ENCODE measurements at regions not wholly inside any gene's neighbourhood (a gene's known extent, or its start where the extent isn't known, plus 50 kb on each side); places are given as distances from the start of the nearest gene placed in this dataset.

DNA sequence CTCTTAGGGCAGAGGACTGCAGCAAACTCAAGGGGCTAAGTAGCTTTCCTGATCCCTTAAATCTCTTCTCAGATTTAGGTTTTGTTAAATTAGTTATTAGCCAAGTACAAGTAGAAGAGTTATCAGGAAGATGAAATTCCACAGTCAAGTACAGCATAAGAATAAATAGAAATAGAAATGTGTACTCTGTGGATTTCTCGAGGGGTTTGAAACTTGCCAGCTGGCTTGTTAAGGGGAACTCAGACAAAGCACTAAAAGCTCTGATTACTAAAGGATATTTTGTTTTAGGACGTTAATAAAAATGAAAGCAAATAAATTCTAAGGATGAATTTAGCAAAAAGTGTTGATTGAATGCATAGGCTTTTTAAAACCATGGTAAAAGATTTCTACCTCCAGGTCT lies 654.6 kb downstream of the RAPGEF2 start:
- Histone ChIP-seq H3K36me3 (ENCODE audit: control insufficient read depth in 2 of 2, insufficient read depth in 2 of 2, low read length in 2 of 2) (no peaks in the 10 kb centered on the region), H3K9me3 (ENCODE audit: control insufficient read depth in 2 of 2, low read length in 2 of 2) (no peaks in the 10 kb centered on the region), H3K27ac (ENCODE audit: low read depth in 2 of 2, low read length in 2 of 2) (no peak overlapping the region), H3K4me1 (ENCODE audit: control insufficient read depth in 2 of 2, insufficient read depth in 2 of 2, low read length in 2 of 2) (no peaks in the 10 kb centered on the region), H3K9ac (ENCODE audit: low read depth in 1 of 2, low read length in 2 of 2) (no peak overlapping the region), H3K4me3 (ENCODE audit: low read length in 2 of 2) (no peak overlapping the region), H3K27me3 (ENCODE audit: control insufficient read depth in 2 of 2, insufficient read depth in 2 of 2, low read length in 2 of 2) (no peaks in the 10 kb centered on the region)

GRCh38 chr4:159758061-159758460 lies 655.2 kb downstream of the RAPGEF2 start:
- no peaks in the 10 kb centered on the region for H3K27me3 ChIP-seq (ENCODE audit: control insufficient read depth in 2 of 2, insufficient read depth in 2 of 2, low read length in 2 of 2)
- no peak overlapping the region for H3K4me3 ChIP-seq (ENCODE audit: low read length in 2 of 2)
- H3K27ac ChIP-seq (ENCODE audit: low read depth in 2 of 2, low read length in 2 of 2) = no peak overlapping the region
- no peak overlapping the region for H3K9ac ChIP-seq (ENCODE audit: low read depth in 1 of 2, low read length in 2 of 2)
- no peaks in the 10 kb centered on the region for H3K9me3 ChIP-seq (ENCODE audit: control insufficient read depth in 2 of 2, low read length in 2 of 2)
- no peaks in the 10 kb centered on the region for H3K36me3 ChIP-seq (ENCODE audit: control insufficient read depth in 2 of 2, insufficient read depth in 2 of 2, low read length in 2 of 2)
- H3K4me1 ChIP-seq (ENCODE audit: control insufficient read depth in 2 of 2, insufficient read depth in 2 of 2, low read length in 2 of 2) = no peaks in the 10 kb centered on the region

DNA sequence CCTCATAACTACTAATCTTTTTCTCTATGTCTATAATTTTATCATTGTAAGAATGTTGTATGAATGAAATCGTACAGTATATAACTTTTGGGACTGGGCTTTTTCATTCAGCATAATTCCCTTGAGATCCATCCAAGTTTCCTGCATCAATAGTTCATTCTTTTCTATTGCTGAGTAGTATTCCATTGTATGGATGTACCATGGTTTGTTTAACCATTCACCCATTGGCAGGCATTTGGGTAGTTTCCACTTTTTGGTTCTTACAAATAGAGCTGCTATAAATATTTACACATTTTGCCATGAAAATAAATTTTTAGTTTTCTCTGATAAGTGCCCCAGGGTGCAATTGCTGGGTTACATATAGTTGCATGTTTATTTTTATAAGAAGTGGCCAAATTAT lies 659.8 kb downstream of the RAPGEF2 start:
- Histone ChIP-seq H3K27me3 (ENCODE audit: control insufficient read depth in 2 of 2, insufficient read depth in 2 of 2, low read length in 2 of 2) (no peaks in the 10 kb centered on the region), H3K9me3 (ENCODE audit: control insufficient read depth in 2 of 2, low read length in 2 of 2) (no peaks in the 10 kb centered on the region), H3K27ac (ENCODE audit: low read depth in 2 of 2, low read length in 2 of 2) (no peak overlapping the region), H3K4me1 (ENCODE audit: control insufficient read depth in 2 of 2, insufficient read depth in 2 of 2, low read length in 2 of 2) (no peaks in the 10 kb centered on the region), H3K36me3 (ENCODE audit: control insufficient read depth in 2 of 2, insufficient read depth in 2 of 2, low read length in 2 of 2) (no peaks in the 10 kb centered on the region), H3K9ac (ENCODE audit: low read depth in 1 of 2, low read length in 2 of 2) (no peak overlapping the region), H3K4me3 (ENCODE audit: low read length in 2 of 2) (no peak overlapping the region)

GRCh38 chr4:159764343-159764952 lies 661.6 kb downstream of the RAPGEF2 start:
- Histone ChIP-seq H3K9ac (ENCODE audit: low read depth in 1 of 2, low read length in 2 of 2) (no peak overlapping the region), H3K4me1 (ENCODE audit: control insufficient read depth in 2 of 2, insufficient read depth in 2 of 2, low read length in 2 of 2) (no peaks in the 10 kb centered on the region), H3K36me3 (ENCODE audit: control insufficient read depth in 2 of 2, insufficient read depth in 2 of 2, low read length in 2 of 2) (no peaks in the 10 kb centered on the region), H3K4me3 (ENCODE audit: low read length in 2 of 2) (no peak overlapping the region), H3K9me3 (ENCODE audit: control insufficient read depth in 2 of 2, low read length in 2 of 2) (no peaks in the 10 kb centered on the region), H3K27me3 (ENCODE audit: control insufficient read depth in 2 of 2, insufficient read depth in 2 of 2, low read length in 2 of 2) (no peaks in the 10 kb centered on the region), H3K27ac (ENCODE audit: low read depth in 2 of 2, low read length in 2 of 2) (no peak overlapping the region)

DNA sequence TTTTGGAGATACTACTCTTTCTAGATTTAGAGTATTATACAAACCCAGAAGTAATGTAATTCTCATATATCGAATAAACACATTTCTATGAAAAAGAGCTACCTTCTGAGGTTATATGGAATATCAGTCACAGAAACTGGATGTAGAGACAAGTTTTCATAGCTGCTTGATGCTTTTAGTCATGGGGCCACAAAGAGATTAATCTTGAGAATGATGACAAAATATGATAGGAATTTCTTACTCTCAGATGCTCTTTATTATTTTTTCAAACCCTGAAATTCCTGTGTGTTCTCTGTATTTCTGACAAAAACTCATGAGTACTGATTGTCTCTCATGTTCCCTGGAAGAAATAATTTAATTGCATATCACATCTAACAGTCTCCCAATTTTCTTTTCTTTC lies 662.5 kb downstream of the RAPGEF2 start:
- no peaks in the 10 kb centered on the region for H3K9me3 ChIP-seq (ENCODE audit: control insufficient read depth in 2 of 2, low read length in 2 of 2)
- H3K27ac ChIP-seq (ENCODE audit: low read depth in 2 of 2, low read length in 2 of 2) = no peak overlapping the region
- H3K9ac ChIP-seq (ENCODE audit: low read depth in 1 of 2, low read length in 2 of 2) = no peak overlapping the region
- H3K4me3 ChIP-seq (ENCODE audit: low read length in 2 of 2) = no peak overlapping the region
- H3K27me3 ChIP-seq (ENCODE audit: control insufficient read depth in 2 of 2, insufficient read depth in 2 of 2, low read length in 2 of 2) = no peaks in the 10 kb centered on the region
- H3K4me1 ChIP-seq (ENCODE audit: control insufficient read depth in 2 of 2, insufficient read depth in 2 of 2, low read length in 2 of 2) = no peaks in the 10 kb centered on the region
- H3K36me3 ChIP-seq (ENCODE audit: control insufficient read depth in 2 of 2, insufficient read depth in 2 of 2, low read length in 2 of 2) = no peaks in the 10 kb centered on the region

DNA sequence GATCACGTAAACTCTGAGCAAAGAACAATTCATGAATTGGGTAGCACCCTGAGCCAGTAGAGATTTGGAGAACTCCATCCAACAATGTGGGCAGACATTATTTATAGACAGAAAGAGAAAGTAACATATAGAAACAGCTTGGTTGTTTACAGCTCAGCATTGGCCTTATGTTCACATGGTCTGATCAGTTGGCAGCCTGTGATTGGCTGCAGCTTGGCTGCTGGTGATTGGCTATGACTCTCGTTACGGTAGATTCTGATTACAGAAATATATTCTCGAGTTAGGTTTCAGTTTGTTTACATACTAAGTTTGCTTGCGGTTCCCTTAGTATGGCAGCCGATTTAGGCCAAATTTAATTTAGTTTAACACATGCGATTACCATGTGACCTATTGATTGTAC lies 663.4 kb downstream of the RAPGEF2 start:
- no peaks in the 10 kb centered on the region for H3K27me3 ChIP-seq (ENCODE audit: control insufficient read depth in 2 of 2, insufficient read depth in 2 of 2, low read length in 2 of 2)
- H3K36me3 ChIP-seq (ENCODE audit: control insufficient read depth in 2 of 2, insufficient read depth in 2 of 2, low read length in 2 of 2) = no peaks in the 10 kb centered on the region
- H3K4me3 ChIP-seq (ENCODE audit: low read length in 2 of 2) = no peak overlapping the region
- H3K9me3 ChIP-seq (ENCODE audit: control insufficient read depth in 2 of 2, low read length in 2 of 2) = no peaks in the 10 kb centered on the region
- H3K27ac ChIP-seq (ENCODE audit: low read depth in 2 of 2, low read length in 2 of 2) = no peak overlapping the region
- no peaks in the 10 kb centered on the region for H3K4me1 ChIP-seq (ENCODE audit: control insufficient read depth in 2 of 2, insufficient read depth in 2 of 2, low read length in 2 of 2)
- H3K9ac ChIP-seq (ENCODE audit: low read depth in 1 of 2, low read length in 2 of 2) = no peak overlapping the region

DNA sequence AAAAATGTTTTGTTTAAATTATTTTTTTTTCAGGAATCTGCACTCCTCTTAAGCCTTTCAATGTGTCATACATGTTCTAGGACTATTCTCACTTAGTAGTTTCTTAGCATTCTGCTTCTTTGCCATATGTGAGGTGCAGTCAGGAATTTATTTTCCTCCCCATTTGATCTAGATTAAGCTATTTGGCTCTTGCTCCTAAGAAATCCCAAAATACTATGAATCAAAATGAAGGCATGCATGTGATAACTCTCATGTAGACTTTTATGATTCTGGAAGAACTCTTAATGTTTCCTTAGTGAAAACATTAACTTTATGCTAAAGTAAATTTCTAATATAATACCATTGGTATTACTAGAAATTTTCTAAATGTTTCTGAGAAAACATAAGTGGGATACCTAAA lies 664.5 kb downstream of the RAPGEF2 start:
- no peak overlapping the region for H3K4me3 ChIP-seq (ENCODE audit: low read length in 2 of 2)
- H3K27ac ChIP-seq (ENCODE audit: low read depth in 2 of 2, low read length in 2 of 2) = no peak overlapping the region
- no peak overlapping the region for H3K9ac ChIP-seq (ENCODE audit: low read depth in 1 of 2, low read length in 2 of 2)
- H3K27me3 ChIP-seq (ENCODE audit: control insufficient read depth in 2 of 2, insufficient read depth in 2 of 2, low read length in 2 of 2) = no peaks in the 10 kb centered on the region
- H3K36me3 ChIP-seq (ENCODE audit: control insufficient read depth in 2 of 2, insufficient read depth in 2 of 2, low read length in 2 of 2) = no peaks in the 10 kb centered on the region
- H3K9me3 ChIP-seq (ENCODE audit: control insufficient read depth in 2 of 2, low read length in 2 of 2) = no peaks in the 10 kb centered on the region
- no peaks in the 10 kb centered on the region for H3K4me1 ChIP-seq (ENCODE audit: control insufficient read depth in 2 of 2, insufficient read depth in 2 of 2, low read length in 2 of 2)

- Histone ChIP-seq H3K9ac (ENCODE audit: low read depth in 1 of 2, low read length in 2 of 2) (no peak overlapping the region), H3K9me3 (ENCODE audit: control insufficient read depth in 2 of 2, low read length in 2 of 2) (no peaks in the 10 kb centered on the region), H3K36me3 (ENCODE audit: control insufficient read depth in 2 of 2, insufficient read depth in 2 of 2, low read length in 2 of 2) (no peaks in the 10 kb centered on the region), H3K27me3 (ENCODE audit: control insufficient read depth in 2 of 2, insufficient read depth in 2 of 2, low read length in 2 of 2) (no peaks in the 10 kb centered on the region), H3K27ac (ENCODE audit: low read depth in 2 of 2, low read length in 2 of 2) (no peak overlapping the region), H3K4me3 (ENCODE audit: low read length in 2 of 2) (no peak overlapping the region), H3K4me1 (ENCODE audit: control insufficient read depth in 2 of 2, insufficient read depth in 2 of 2, low read length in 2 of 2) (no peaks in the 10 kb centered on the region)
Observed at GRCh38 chr4:159768016-159768415, 665.1 kb downstream of the RAPGEF2 start.

- H3K4me3 ChIP-seq (ENCODE audit: low read length in 2 of 2) = no peak overlapping the region
- H3K36me3 ChIP-seq (ENCODE audit: control insufficient read depth in 2 of 2, insufficient read depth in 2 of 2, low read length in 2 of 2) = no peaks in the 10 kb centered on the region
- no peak overlapping the region for H3K27ac ChIP-seq (ENCODE audit: low read depth in 2 of 2, low read length in 2 of 2)
- H3K9me3 ChIP-seq (ENCODE audit: control insufficient read depth in 2 of 2, low read length in 2 of 2) = no peaks in the 10 kb centered on the region
- H3K4me1 ChIP-seq (ENCODE audit: control insufficient read depth in 2 of 2, insufficient read depth in 2 of 2, low read length in 2 of 2) = no peaks in the 10 kb centered on the region
- H3K9ac ChIP-seq (ENCODE audit: low read depth in 1 of 2, low read length in 2 of 2) = no peak overlapping the region
- H3K27me3 ChIP-seq (ENCODE audit: control insufficient read depth in 2 of 2, insufficient read depth in 2 of 2, low read length in 2 of 2) = no peaks in the 10 kb centered on the region
Observed at GRCh38 chr4:159770401-159770800, 667.5 kb downstream of the RAPGEF2 start.

GRCh38 chr4:159770969-159771368 lies 668.1 kb downstream of the RAPGEF2 start:
- Histone ChIP-seq H3K4me1 (ENCODE audit: control insufficient read depth in 2 of 2, insufficient read depth in 2 of 2, low read length in 2 of 2) (no peaks in the 10 kb centered on the region), H3K36me3 (ENCODE audit: control insufficient read depth in 2 of 2, insufficient read depth in 2 of 2, low read length in 2 of 2) (no peaks in the 10 kb centered on the region), H3K9me3 (ENCODE audit: control insufficient read depth in 2 of 2, low read length in 2 of 2) (no peaks in the 10 kb centered on the region), H3K9ac (ENCODE audit: low read depth in 1 of 2, low read length in 2 of 2) (no peak overlapping the region), H3K4me3 (ENCODE audit: low read length in 2 of 2) (no peak overlapping the region), H3K27me3 (ENCODE audit: control insufficient read depth in 2 of 2, insufficient read depth in 2 of 2, low read length in 2 of 2) (no peaks in the 10 kb centered on the region), H3K27ac (ENCODE audit: low read depth in 2 of 2, low read length in 2 of 2) (no peak overlapping the region)

DNA sequence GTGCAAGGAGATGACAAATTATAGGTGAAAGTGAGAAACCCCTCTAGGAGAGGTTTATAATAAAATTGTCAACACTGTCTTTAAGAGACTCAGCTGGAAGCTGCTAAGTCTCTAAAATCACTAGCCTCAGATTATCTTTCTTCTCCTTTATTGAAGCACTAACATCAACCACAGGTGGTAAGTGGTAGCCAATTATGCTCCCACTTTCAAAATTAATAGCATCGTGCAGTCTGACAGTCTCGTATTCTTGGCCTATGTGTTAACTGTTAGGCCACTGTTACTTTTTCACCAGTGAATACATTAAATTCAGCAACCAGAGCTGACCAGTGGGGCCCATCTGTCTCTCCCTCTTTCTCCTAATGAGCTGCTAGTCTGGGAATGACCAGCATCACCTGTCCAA lies 674.1 kb downstream of the RAPGEF2 start:
- Histone ChIP-seq H3K9me3 (ENCODE audit: control insufficient read depth in 2 of 2, low read length in 2 of 2) (no peaks in the 10 kb centered on the region), H3K9ac (ENCODE audit: low read depth in 1 of 2, low read length in 2 of 2) (no peak overlapping the region), H3K27me3 (ENCODE audit: control insufficient read depth in 2 of 2, insufficient read depth in 2 of 2, low read length in 2 of 2) (no peaks in the 10 kb centered on the region), H3K4me3 (ENCODE audit: low read length in 2 of 2) (no peak overlapping the region), H3K4me1 (ENCODE audit: control insufficient read depth in 2 of 2, insufficient read depth in 2 of 2, low read length in 2 of 2) (no peaks in the 10 kb centered on the region), H3K27ac (ENCODE audit: low read depth in 2 of 2, low read length in 2 of 2) (no peak overlapping the region), H3K36me3 (ENCODE audit: control insufficient read depth in 2 of 2, insufficient read depth in 2 of 2, low read length in 2 of 2) (no peaks in the 10 kb centered on the region)

Data from mucosa of rectum (tissue), 2 donors.